GM12872 (cell line): ENCODE measurements at regions not wholly inside any gene's neighbourhood (a gene's known extent, or its start where the extent isn't known, plus 50 kb on each side); places are given as distances from the start of the nearest gene placed in this dataset.

Experiments used
- CTCF ChIP-seq: IDR thresholded peaks from 3 replicates; pipeline ENCODE4 v1.5.1; 2011; ENCODE audit warnings: low read depth, mild to moderate bottlenecking, low read length, moderate library complexity; ENCODE audit not compliant: insufficient read depth

- no peak for TF ChIP-seq CTCF
Observed at GRCh38 chr2:12879649-12880048, 162.9 kb downstream of the TRIB2 start.

GRCh38 chr2:12881952-12882351 is 165.2 kb downstream of the TRIB2 start:
- no peak for TF ChIP-seq CTCF

- TF ChIP-seq CTCF, result no peak
Observed at GRCh38 chr2:12882393-12882792, 165.7 kb downstream of the TRIB2 start.

- TF ChIP-seq CTCF, result no peak
Observed at GRCh38 chr2:12883906-12884305, 167.2 kb downstream of the TRIB2 start.

GRCh38 chr2:12884713-12885282 is 168.1 kb downstream of the TRIB2 start:
- TF ChIP-seq CTCF, result no peak

- no peak for TF ChIP-seq CTCF
Observed at GRCh38 chr2:12890066-12890465, 173.3 kb downstream of the TRIB2 start.

- no peak for TF ChIP-seq CTCF
Observed at GRCh38 chr2:12890481-12890991, 173.8 kb downstream of the TRIB2 start.

- TF ChIP-seq CTCF, result no peak
Observed at GRCh38 chr2:12895017-12895416, 178.3 kb downstream of the TRIB2 start.
